Osteoblast (primary cell): ENCODE measurements at regions not wholly inside any gene's neighbourhood (a gene's known extent, or its start where the extent isn't known, plus 50 kb on each side); places are given as distances from the start of the nearest gene placed in this dataset.

Experiments used
- DNase-seq: peaks from one replicate; pipeline ENCODE4 v3.0.0; 2011; ENCODE audit warnings: low spot score, mixed read lengths; ENCODE audit not compliant: insufficient read length; ENCODE audit errors: missing footprints
- H2AFZ ChIP-seq: 2 replicates; pipeline ENCODE4 v1.6.0; 2011; ENCODE audit warnings: mild to moderate bottlenecking, low read length
- H3K27ac ChIP-seq: 2 replicates; pipeline ENCODE4 v1.5.1; 2011; ENCODE audit warnings: mild to moderate bottlenecking, low read depth, low read length, moderate library complexity
- H3K27me3 ChIP-seq: 2 replicates; pipeline ENCODE4 v1.6.0; 2012; ENCODE audit warnings: mild to moderate bottlenecking, control low read depth, inconsistent platforms, low read length, moderate library complexity; ENCODE audit not compliant: insufficient read depth
- H3K36me3 ChIP-seq: 2 replicates; pipeline ENCODE4 v1.5.1; 2011; ENCODE audit warnings: mild to moderate bottlenecking, low read length, control low read depth, moderate library complexity; ENCODE audit not compliant: insufficient read depth
- H3K4me1 ChIP-seq: 2 replicates; pipeline ENCODE4 v1.5.1; 2011; ENCODE audit warnings: mild to moderate bottlenecking, low read length, control low read depth, moderate library complexity; ENCODE audit not compliant: insufficient read depth
- H3K4me2 ChIP-seq: 2 replicates; pipeline ENCODE4 v1.6.0; 2011; ENCODE audit warnings: mild to moderate bottlenecking, low read length; ENCODE audit not compliant: insufficient read depth
- H3K4me3 ChIP-seq: fragments of 200-600 bp; sonication (generic); 3 replicates; pipeline ENCODE4 v1.5.1; 2012; ENCODE audit warnings: mild to moderate bottlenecking, low read length, inconsistent platforms; ENCODE audit not compliant: insufficient read depth
- H3K79me2 ChIP-seq: 2 replicates; pipeline ENCODE4 v1.6.0; 2012; ENCODE audit warnings: mild to moderate bottlenecking, low read length, control low read depth, inconsistent platforms; ENCODE audit not compliant: insufficient read depth
- H3K9me3 ChIP-seq: 2 replicates; pipeline ENCODE4 v1.5.1; 2011; ENCODE audit warnings: low read depth, low read length, control low read depth
- H4K20me1 ChIP-seq: 2 replicates; pipeline ENCODE4 v1.6.0; 2012; ENCODE audit warnings: mild to moderate bottlenecking, low read length, control low read depth; ENCODE audit not compliant: insufficient read depth
- TF ChIP-seq, protein P1 (sequence below): IDR thresholded peaks from 2 replicates; pipeline ENCODE4 v1.5.1; 2011; ENCODE audit warnings: mild to moderate bottlenecking, low read depth, low read length, moderate library complexity; ENCODE audit errors: extremely low read depth

DNA sequence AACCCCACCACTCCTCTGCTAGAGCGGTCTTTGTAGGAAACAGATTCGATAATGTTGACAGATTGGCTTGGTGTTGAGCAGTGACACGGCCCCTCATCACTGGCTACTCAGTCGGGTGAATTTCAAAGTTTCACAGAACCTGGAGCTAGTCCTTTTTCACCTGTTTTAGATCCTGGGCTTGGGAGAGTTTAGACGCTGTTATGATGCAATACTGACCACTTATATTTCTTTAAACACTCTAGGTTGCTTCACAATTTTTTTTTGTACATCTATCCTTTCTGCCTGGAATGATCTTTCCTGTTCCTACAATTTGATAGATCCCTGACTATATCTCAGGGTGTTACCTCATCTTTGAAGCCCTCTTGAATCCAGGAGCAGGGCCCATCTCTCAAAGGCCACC is 97.1 kb upstream of the ATP10A start:
- DNase-seq, result no peak
- no peaks in the 10 kb centered on the region for H3K27me3 ChIP-seq
- no peaks in the 10 kb centered on the region for H4K20me1 ChIP-seq
- no peaks in the 10 kb centered on the region for H3K4me1 ChIP-seq
- H3K27ac ChIP-seq, result no peak overlapping the region
- H3K9me3 ChIP-seq, result no peaks in the 10 kb centered on the region
- H3K4me2 ChIP-seq, result no peak overlapping the region
- no peaks in the 10 kb centered on the region for H3K36me3 ChIP-seq
- no peak overlapping the region for H2AFZ ChIP-seq
- TF ChIP-seq, protein P1, sequence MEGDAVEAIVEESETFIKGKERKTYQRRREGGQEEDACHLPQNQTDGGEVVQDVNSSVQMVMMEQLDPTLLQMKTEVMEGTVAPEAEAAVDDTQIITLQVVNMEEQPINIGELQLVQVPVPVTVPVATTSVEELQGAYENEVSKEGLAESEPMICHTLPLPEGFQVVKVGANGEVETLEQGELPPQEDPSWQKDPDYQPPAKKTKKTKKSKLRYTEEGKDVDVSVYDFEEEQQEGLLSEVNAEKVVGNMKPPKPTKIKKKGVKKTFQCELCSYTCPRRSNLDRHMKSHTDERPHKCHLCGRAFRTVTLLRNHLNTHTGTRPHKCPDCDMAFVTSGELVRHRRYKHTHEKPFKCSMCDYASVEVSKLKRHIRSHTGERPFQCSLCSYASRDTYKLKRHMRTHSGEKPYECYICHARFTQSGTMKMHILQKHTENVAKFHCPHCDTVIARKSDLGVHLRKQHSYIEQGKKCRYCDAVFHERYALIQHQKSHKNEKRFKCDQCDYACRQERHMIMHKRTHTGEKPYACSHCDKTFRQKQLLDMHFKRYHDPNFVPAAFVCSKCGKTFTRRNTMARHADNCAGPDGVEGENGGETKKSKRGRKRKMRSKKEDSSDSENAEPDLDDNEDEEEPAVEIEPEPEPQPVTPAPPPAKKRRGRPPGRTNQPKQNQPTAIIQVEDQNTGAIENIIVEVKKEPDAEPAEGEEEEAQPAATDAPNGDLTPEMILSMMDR, result no peak
- no peaks in the 10 kb centered on the region for H3K79me2 ChIP-seq
- H3K4me3 ChIP-seq, result no peak overlapping the region

DNA sequence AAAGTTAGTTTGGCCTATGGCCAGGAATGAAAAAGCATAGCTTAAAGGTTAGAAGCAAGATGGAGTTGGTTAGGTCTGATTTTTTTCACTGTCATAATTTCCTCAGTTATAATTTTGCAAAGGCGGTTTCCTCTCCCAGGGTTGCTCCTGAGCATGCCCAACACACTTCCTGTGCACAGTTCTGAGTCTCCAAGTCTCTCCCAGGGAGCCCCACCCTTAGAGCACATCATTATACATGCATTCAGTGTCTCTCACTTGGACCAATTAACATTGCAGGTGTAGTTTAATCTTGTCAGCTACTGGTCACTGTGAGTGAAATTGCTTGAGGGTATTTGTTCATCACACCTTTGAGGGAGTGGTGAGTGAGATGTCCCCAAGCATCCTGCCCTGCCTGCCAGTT is 96.0 kb upstream of the ATP10A start:
- H3K4me3 ChIP-seq, result no peak overlapping the region
- no peak overlapping the region for H3K4me2 ChIP-seq
- no peaks in the 10 kb centered on the region for H3K4me1 ChIP-seq
- no peak for DNase-seq
- H3K27ac ChIP-seq, result no peak overlapping the region
- H2AFZ ChIP-seq, result no peak overlapping the region
- TF ChIP-seq, protein P1, result no peak
- no peaks in the 10 kb centered on the region for H3K36me3 ChIP-seq
- H3K9me3 ChIP-seq, result no peaks in the 10 kb centered on the region
- H3K79me2 ChIP-seq, result no peaks in the 10 kb centered on the region
- no peaks in the 10 kb centered on the region for H4K20me1 ChIP-seq
- no peaks in the 10 kb centered on the region for H3K27me3 ChIP-seq

DNA sequence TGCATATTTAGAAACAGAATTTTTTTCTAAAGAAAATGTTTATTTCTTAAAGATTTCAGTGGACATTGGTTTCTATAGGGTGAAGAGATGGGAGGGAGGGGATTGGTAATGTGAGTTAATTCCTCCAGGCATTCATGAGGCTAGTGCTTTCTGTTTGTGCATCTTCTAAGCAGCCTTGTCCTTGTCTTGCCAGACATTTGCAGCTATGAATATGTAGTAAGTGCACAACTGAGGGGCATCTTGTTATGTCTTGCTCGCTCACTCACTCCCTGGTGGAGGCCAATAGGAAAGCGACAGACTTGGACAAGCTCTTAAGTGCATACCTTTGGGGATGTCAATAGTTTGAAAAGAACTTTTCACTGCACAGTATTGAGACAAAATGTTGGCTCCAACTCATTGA is 92.5 kb upstream of the ATP10A start:
- Histone ChIP-seq H3K36me3 (no peaks in the 10 kb centered on the region), H3K4me2 (no peak overlapping the region), H3K27me3 (no peaks in the 10 kb centered on the region), H3K27ac (no peak overlapping the region), H3K4me3 (no peak overlapping the region), H3K79me2 (no peaks in the 10 kb centered on the region), H4K20me1 (no peaks in the 10 kb centered on the region), H2AFZ (no peak overlapping the region), H3K9me3 (no peaks in the 10 kb centered on the region), H3K4me1 (no peaks in the 10 kb centered on the region)
- no peak for DNase-seq
- TF ChIP-seq, protein P1, result no peak

DNA sequence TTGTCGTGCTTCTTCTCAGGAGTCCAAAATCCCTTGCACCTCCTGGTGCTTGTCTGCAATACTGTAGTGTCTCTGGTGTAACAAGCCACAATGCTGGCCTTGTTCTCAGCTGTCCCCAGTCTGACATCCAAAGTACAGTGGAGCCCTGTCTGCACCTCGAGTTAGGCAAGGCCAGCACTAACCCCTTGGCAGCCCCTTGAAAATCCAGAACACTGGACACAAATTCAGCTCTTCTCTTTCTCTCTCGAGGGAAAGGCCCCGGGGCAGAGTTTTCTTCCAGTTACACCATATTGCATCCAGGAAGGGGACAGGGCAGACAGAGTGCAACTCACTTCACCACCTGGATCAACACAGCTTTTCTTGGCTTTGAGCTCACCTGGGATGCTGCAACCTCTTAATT is 91.3 kb upstream of the ATP10A start:
- Histone ChIP-seq H3K9me3 (no peaks in the 10 kb centered on the region), H2AFZ (no peak overlapping the region)
- TF ChIP-seq, protein P1, result no peak

More for the DNA sequence above, 91.3 kb upstream of the ATP10A start:
- H3K4me3 ChIP-seq, result no peak overlapping the region
- H3K4me1 ChIP-seq, result no peaks in the 10 kb centered on the region
- no peak for DNase-seq
- H3K27me3 ChIP-seq, result no peaks in the 10 kb centered on the region
- no peaks in the 10 kb centered on the region for H4K20me1 ChIP-seq
- H3K79me2 ChIP-seq, result no peaks in the 10 kb centered on the region
- no peaks in the 10 kb centered on the region for H3K36me3 ChIP-seq
- no peak overlapping the region for H3K27ac ChIP-seq
- H3K4me2 ChIP-seq, result no peak overlapping the region
